ENCODE measurements at regions not wholly inside any gene's neighbourhood (a gene's known extent, or its start where the extent isn't known, plus 50 kb on each side); places are given as distances from the start of the nearest gene placed in this dataset.
A peak's percentile ranks its signal among the peaks of the same experiment; 100 is the strongest.

- TF ChIP-seq GATA3 (IDR thresholded peaks at IDR 0.05; ENCODE audit: low read depth, low read length): no peak
- TF ChIP-seq GATA2 (IDR thresholded peaks at IDR 0.05; ENCODE audit: low read depth, low read length): no peak
Measured at GRCh38 chr3:110164632-110165369, 827.5 kb upstream of the DPPA4 start.

GRCh38 chr3:110165370-110165743, 828.0 kb upstream of the DPPA4 start:
- no peak for TF ChIP-seq GATA3 (IDR thresholded peaks at IDR 0.05; ENCODE audit: low read depth, low read length)
- no peak for TF ChIP-seq GATA2 (IDR thresholded peaks at IDR 0.05; ENCODE audit: low read depth, low read length)

GRCh38 chr3:110165753-110166152, 828.4 kb upstream of the DPPA4 start:
- no peak for TF ChIP-seq GATA3 (IDR thresholded peaks at IDR 0.05; ENCODE audit: low read depth, low read length)
- TF ChIP-seq GATA2 (IDR thresholded peaks at IDR 0.05; ENCODE audit: low read depth, low read length): no peak

- no peak for TF ChIP-seq GATA3 (IDR thresholded peaks at IDR 0.05; ENCODE audit: low read depth, low read length)
- no peak for TF ChIP-seq GATA2 (IDR thresholded peaks at IDR 0.05; ENCODE audit: low read depth, low read length)
Measured at GRCh38 chr3:110166791-110167190, 829.4 kb upstream of the DPPA4 start.

GRCh38 chr3:110174908-110175307, 837.6 kb upstream of the DPPA4 start:
- TF ChIP-seq GATA2 (IDR thresholded peaks at IDR 0.05; ENCODE audit: low read depth, low read length) (no peak), GATA3 (IDR thresholded peaks at IDR 0.05; ENCODE audit: low read depth, low read length) (no peak)

GRCh38 chr3:110178965-110179364, 841.6 kb upstream of the DPPA4 start:
- no peak for TF ChIP-seq GATA2 (IDR thresholded peaks at IDR 0.05; ENCODE audit: low read depth, low read length)
- no peak for TF ChIP-seq GATA3 (IDR thresholded peaks at IDR 0.05; ENCODE audit: low read depth, low read length)

- TF ChIP-seq GATA2 (IDR thresholded peaks at IDR 0.05; ENCODE audit: low read depth, low read length) (no peak), GATA3 (IDR thresholded peaks at IDR 0.05; ENCODE audit: low read depth, low read length) (no peak)
Measured at GRCh38 chr3:110180733-110181132, 843.4 kb upstream of the DPPA4 start.

GRCh38 chr3:110181226-110181625, 843.9 kb upstream of the DPPA4 start:
- TF ChIP-seq GATA3 (IDR thresholded peaks at IDR 0.05; ENCODE audit: low read depth, low read length): no peak
- no peak for TF ChIP-seq GATA2 (IDR thresholded peaks at IDR 0.05; ENCODE audit: low read depth, low read length)

GRCh38 chr3:110184536-110184935, 847.2 kb upstream of the DPPA4 start:
- no peak for TF ChIP-seq GATA3 (IDR thresholded peaks at IDR 0.05; ENCODE audit: low read depth, low read length)
- no peak for TF ChIP-seq GATA2 (IDR thresholded peaks at IDR 0.05; ENCODE audit: low read depth, low read length)

GRCh38 chr3:110193074-110193473, 855.7 kb upstream of the DPPA4 start:
- TF ChIP-seq GATA3 (IDR thresholded peaks at IDR 0.05; ENCODE audit: low read depth, low read length): no peak
- TF ChIP-seq GATA2 (IDR thresholded peaks at IDR 0.05; ENCODE audit: low read depth, low read length): no peak

- TF ChIP-seq GATA2 (IDR thresholded peaks at IDR 0.05; ENCODE audit: low read depth, low read length): no peak
- TF ChIP-seq GATA3 (IDR thresholded peaks at IDR 0.05; ENCODE audit: low read depth, low read length): no peak
Measured at GRCh38 chr3:110198717-110199587, 861.6 kb upstream of the DPPA4 start.

- TF ChIP-seq GATA2 (IDR thresholded peaks at IDR 0.05; ENCODE audit: low read depth, low read length): no peak
- no peak for TF ChIP-seq GATA3 (IDR thresholded peaks at IDR 0.05; ENCODE audit: low read depth, low read length)
Measured at GRCh38 chr3:110199588-110199943, 862.2 kb upstream of the DPPA4 start.

GRCh38 chr3:110210086-110210660, 861.4 kb upstream of the NECTIN3 start:
- TF ChIP-seq GATA3 (IDR thresholded peaks at IDR 0.05; ENCODE audit: low read depth, low read length): peak; percentile 73
- TF ChIP-seq GATA2 (IDR thresholded peaks at IDR 0.05; ENCODE audit: low read depth, low read length): no peak

GRCh38 chr3:110226645-110227044, 845.0 kb upstream of the NECTIN3 start:
- TF ChIP-seq GATA3 (IDR thresholded peaks at IDR 0.05; ENCODE audit: low read depth, low read length) (no peak), GATA2 (IDR thresholded peaks at IDR 0.05; ENCODE audit: low read depth, low read length) (no peak)

Measured in SH-SY5Y (cell line).